ENCODE measurements at regions not wholly inside any gene's neighbourhood (a gene's known extent, or its start where the extent isn't known, plus 50 kb on each side); places are given as distances from the start of the nearest gene placed in this dataset.
A peak's percentile ranks its signal among the peaks of the same experiment; 100 is the strongest.

- H3K9me3 ChIP-seq: peaks cover 0 to 6% (median 0%) of the 10 kb centered on the region in 3 donors
- no peak for TF ChIP-seq POLR2AphosphoS5 (IDR thresholded peaks at IDR 0.05)
- TF ChIP-seq CTCF (IDR thresholded peaks at IDR 0.05): peak in 3 of 4 experiments; percentile 4 to 33 (median 20)
- no peak for ATAC-seq
- 33 to 36% methylated on average over 1 of the region's 1 CpG for WGBS, 2 donors (ENCODE audit: low coverage in 1 of 2)
- H3K27me3 ChIP-seq: no peaks in the 10 kb centered on the region
- no peak overlapping the region for H3K27ac ChIP-seq
- no peak overlapping the region for H3K4me3 ChIP-seq
- H3K36me3 ChIP-seq: no peaks in the 10 kb centered on the region
- H3K4me1 ChIP-seq: no peaks in the 10 kb centered on the region
Measured at GRCh38 chr2:187138265-187138664, 289.3 kb upstream of the ZSWIM2 start.

- Histone ChIP-seq H3K4me3 (no peak overlapping the region), H3K9me3 (peaks cover 0 to 6% (median 0%) of the 10 kb centered on the region in 3 donors), H3K36me3 (no peaks in the 10 kb centered on the region), H3K4me1 (no peaks in the 10 kb centered on the region), H3K27ac (no peak overlapping the region), H3K27me3 (no peaks in the 10 kb centered on the region)
- ATAC-seq: peak; percentile 51
- WGBS, 2 donors (ENCODE audit: low coverage in 1 of 2): 79 to 82% methylated on average over 3 of the region's 3 CpGs
- TF ChIP-seq EP300 (IDR thresholded peaks at IDR 0.05) (no peak), POLR2A (IDR thresholded peaks at IDR 0.05) (no peak), POLR2AphosphoS5 (IDR thresholded peaks at IDR 0.05) (no peak)
Measured at GRCh38 chr2:187136646-187137045, 287.7 kb upstream of the ZSWIM2 start.

GRCh38 chr2:187134306-187134705 lies 285.3 kb upstream of the ZSWIM2 start:
- no peak overlapping the region for H3K27ac ChIP-seq
- no peak for TF ChIP-seq EP300 (IDR thresholded peaks at IDR 0.05)
- TF ChIP-seq CTCF (IDR thresholded peaks at IDR 0.05): no peak
- no peak for TF ChIP-seq POLR2AphosphoS5 (IDR thresholded peaks at IDR 0.05)
- no peak for TF ChIP-seq POLR2A (IDR thresholded peaks at IDR 0.05)

GRCh38 chr2:187129868-187130267 lies 280.9 kb upstream of the ZSWIM2 start:
- H3K27ac ChIP-seq: no peak overlapping the region
- H3K36me3 ChIP-seq: no peaks in the 10 kb centered on the region
- TF ChIP-seq POLR2A (IDR thresholded peaks at IDR 0.05) (no peak), POLR2AphosphoS5 (IDR thresholded peaks at IDR 0.05) (no peak), EP300 (IDR thresholded peaks at IDR 0.05) (no peak), CTCF (IDR thresholded peaks at IDR 0.05) (no peak)
- H3K9me3 ChIP-seq: no peaks in the 10 kb centered on the region
- ATAC-seq: no peak
- H3K4me1 ChIP-seq: no peaks in the 10 kb centered on the region
- H3K27me3 ChIP-seq: no peaks in the 10 kb centered on the region
- 38% methylated on average over 1 of the region's 1 CpG; no CpG with 5 or more reads in 1 of the 2 donors for WGBS, 2 donors (ENCODE audit: low coverage in 1 of 2)
- no peak overlapping the region for H3K4me3 ChIP-seq

More at GRCh38 chr2:187134306-187134705, 285.3 kb upstream of the ZSWIM2 start:
- H3K27me3 ChIP-seq: no peaks in the 10 kb centered on the region
- no peak for ATAC-seq
- H3K9me3 ChIP-seq: peaks cover 0 to 1% (median 0%) of the 10 kb centered on the region in 3 donors
- H3K36me3 ChIP-seq: no peaks in the 10 kb centered on the region
- H3K4me1 ChIP-seq: no peaks in the 10 kb centered on the region
- no peak overlapping the region for H3K4me3 ChIP-seq

GRCh38 chr2:187129306-187129705 lies 280.3 kb upstream of the ZSWIM2 start:
- Histone ChIP-seq H3K9me3 (no peaks in the 10 kb centered on the region), H3K4me3 (no peak overlapping the region), H3K36me3 (no peaks in the 10 kb centered on the region), H3K27ac (no peak overlapping the region), H3K27me3 (no peaks in the 10 kb centered on the region), H3K4me1 (no peaks in the 10 kb centered on the region)
- ATAC-seq: no peak
- TF ChIP-seq CTCF (IDR thresholded peaks at IDR 0.05) (no peak), POLR2A (IDR thresholded peaks at IDR 0.05) (no peak), POLR2AphosphoS5 (IDR thresholded peaks at IDR 0.05) (no peak), EP300 (IDR thresholded peaks at IDR 0.05) (no peak)

Data from gastroesophageal sphincter (tissue), 4 donors.